WERI-Rb-1 (cell line): ENCODE measurements at regions not wholly inside any gene's neighbourhood (a gene's known extent, or its start where the extent isn't known, plus 50 kb on each side); places are given as distances from the start of the nearest gene placed in this dataset.

Experiments
- DNase-seq: peaks from one replicate; pipeline ENCODE4 v3.0.0-alpha.2; 2020
- H3K27ac ChIP-seq: fragments of 250-450 bp; sonication (Bioruptor Pico); 2 replicates; pipeline ENCODE4 v1.5.1; 2020; ENCODE audit warnings: mild to moderate bottlenecking, moderate library complexity
- H3K27me3 ChIP-seq: fragments of 250-450 bp; sonication (Bioruptor Pico); 2 replicates; pipeline ENCODE4 v1.5.1; 2021; ENCODE audit warnings: mild to moderate bottlenecking, low read depth, moderate library complexity; ENCODE audit not compliant: insufficient read depth, severe bottlenecking
- H3K36me3 ChIP-seq: fragments of 250-450 bp; sonication (Bioruptor Pico); 2 replicates; pipeline ENCODE4 v1.5.1; 2020; ENCODE audit warnings: mild to moderate bottlenecking, moderate library complexity
- H3K4me3 ChIP-seq: 2 replicates; pipeline ENCODE4 v1.5.1; 2011; ENCODE audit warnings: low read depth, mild to moderate bottlenecking, control low read depth, low read length
- H3K9me3 ChIP-seq: fragments of 250-450 bp; sonication (Bioruptor Pico); 2 replicates; pipeline ENCODE4 v1.5.1; 2021; ENCODE audit warnings: mild to moderate bottlenecking, moderate library complexity; ENCODE audit not compliant: severe bottlenecking
- TF ChIP-seq, protein P1 (sequence below): IDR thresholded peaks from 2 replicates; pipeline ENCODE4 v1.5.1; 2011; ENCODE audit warnings: low read depth, mild to moderate bottlenecking, control low read depth, inconsistent platforms, low read length

DNA sequence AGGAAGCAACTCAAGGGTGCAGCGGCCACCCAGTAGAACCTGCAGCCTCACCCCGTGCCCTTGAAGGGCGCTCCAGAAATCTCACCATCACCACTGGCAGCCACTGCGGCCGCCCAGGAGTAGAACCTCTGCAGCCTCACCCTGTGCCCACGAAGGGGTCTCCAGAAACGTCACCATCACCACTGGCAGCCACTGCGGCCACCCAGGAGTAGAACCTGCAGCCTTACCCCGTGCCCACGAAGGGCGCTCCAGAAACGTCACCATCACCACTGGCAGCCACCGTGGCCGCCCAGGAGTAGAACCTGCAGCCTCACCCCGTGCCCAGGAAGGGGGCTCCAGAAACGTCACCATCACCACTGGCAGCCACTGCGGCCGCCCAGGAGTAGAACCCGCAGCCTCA, 336.0 kb downstream of the TEX29 start:
- H3K27ac ChIP-seq: no peak overlapping the region
- no peak for DNase-seq
- H3K27me3 ChIP-seq: peaks cover 94% of the 10 kb centered on the region
- H3K36me3 ChIP-seq: no peaks in the 10 kb centered on the region
- no peak overlapping the region for H3K4me3 ChIP-seq
- H3K9me3 ChIP-seq: peaks cover 5% of the 10 kb centered on the region
- TF ChIP-seq, protein P1, sequence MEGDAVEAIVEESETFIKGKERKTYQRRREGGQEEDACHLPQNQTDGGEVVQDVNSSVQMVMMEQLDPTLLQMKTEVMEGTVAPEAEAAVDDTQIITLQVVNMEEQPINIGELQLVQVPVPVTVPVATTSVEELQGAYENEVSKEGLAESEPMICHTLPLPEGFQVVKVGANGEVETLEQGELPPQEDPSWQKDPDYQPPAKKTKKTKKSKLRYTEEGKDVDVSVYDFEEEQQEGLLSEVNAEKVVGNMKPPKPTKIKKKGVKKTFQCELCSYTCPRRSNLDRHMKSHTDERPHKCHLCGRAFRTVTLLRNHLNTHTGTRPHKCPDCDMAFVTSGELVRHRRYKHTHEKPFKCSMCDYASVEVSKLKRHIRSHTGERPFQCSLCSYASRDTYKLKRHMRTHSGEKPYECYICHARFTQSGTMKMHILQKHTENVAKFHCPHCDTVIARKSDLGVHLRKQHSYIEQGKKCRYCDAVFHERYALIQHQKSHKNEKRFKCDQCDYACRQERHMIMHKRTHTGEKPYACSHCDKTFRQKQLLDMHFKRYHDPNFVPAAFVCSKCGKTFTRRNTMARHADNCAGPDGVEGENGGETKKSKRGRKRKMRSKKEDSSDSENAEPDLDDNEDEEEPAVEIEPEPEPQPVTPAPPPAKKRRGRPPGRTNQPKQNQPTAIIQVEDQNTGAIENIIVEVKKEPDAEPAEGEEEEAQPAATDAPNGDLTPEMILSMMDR: no peak

DNA sequence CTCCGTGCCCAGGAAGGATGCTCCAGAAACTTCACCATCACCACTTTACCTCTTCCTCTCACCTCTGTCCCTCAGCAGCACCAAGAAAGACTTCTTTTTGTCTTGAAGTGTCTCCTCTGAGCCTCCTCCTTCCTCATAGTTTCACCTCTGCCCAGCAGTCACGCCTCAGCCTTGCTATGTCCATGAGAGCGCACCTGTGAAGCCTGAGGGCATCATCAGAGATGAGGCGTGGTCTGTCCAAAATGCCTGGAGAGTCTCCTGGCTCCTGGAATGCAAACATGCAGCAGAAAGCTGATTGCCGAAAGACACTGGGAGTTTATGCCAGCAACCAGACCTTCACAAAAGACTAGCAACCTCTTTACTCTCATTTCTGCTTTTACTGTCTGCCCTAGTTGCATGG, 336.6 kb downstream of the TEX29 start:
- H3K27me3 ChIP-seq: peaks cover 94% of the 10 kb centered on the region

DNA sequence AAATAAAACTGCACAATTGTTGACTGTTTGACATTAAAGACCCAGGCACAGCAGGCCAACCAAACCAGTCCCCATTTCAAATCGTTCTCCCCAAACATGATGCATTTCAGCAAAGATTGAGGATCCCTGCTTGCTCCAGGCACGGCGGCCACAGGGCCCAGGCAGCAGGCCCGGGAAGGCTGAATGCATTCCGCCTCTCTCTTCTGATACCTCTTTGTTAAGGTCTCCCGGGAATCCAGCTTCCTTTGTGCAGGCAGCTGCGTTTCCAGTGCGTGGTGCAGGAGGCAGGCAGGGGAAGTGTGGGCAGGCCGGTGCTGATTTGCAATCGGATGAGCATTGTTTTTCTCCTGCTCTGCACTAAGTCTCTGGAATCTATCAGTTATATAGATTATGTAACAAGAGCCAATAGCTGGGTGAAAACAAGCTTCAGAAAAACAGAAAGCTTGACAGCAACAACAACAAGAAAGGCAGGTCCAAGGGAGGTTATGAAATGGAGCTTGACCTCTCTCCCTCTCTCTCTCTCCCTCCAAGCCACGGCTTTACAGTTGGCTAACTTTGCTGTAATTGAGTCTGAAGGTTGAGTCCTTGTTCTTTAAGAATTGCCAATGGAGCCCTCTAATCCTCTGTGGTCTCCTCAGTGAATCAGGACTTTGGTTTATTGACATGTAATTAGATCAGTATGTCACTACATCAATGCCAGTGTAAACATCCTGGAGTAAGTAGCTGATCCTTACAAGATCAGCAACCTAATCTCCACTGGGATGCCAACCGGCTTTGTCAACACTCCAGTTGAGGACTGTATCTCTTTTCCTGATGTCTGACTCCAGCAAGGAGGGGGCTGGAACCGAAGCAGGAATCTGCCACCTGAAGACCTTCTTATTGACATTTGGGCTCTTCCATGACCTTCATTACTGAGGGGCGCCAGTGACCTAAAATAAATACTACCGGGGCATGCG, 338.0 kb downstream of the TEX29 start:
- TF ChIP-seq, protein P1: no peak
- no peak for DNase-seq
- H3K27ac ChIP-seq: no peak overlapping the region
- H3K36me3 ChIP-seq: no peaks in the 10 kb centered on the region
- H3K4me3 ChIP-seq: no peak overlapping the region
- H3K9me3 ChIP-seq: peaks cover 11% of the 10 kb centered on the region
- H3K27me3 ChIP-seq: peaks cover 94% of the 10 kb centered on the region

More for the DNA sequence above, 336.6 kb downstream of the TEX29 start:
- TF ChIP-seq, protein P1: no peak
- Histone ChIP-seq H3K9me3 (peaks cover 7% of the 10 kb centered on the region), H3K36me3 (no peaks in the 10 kb centered on the region), H3K4me3 (no peak overlapping the region), H3K27ac (no peak overlapping the region)
- no peak for DNase-seq

DNA sequence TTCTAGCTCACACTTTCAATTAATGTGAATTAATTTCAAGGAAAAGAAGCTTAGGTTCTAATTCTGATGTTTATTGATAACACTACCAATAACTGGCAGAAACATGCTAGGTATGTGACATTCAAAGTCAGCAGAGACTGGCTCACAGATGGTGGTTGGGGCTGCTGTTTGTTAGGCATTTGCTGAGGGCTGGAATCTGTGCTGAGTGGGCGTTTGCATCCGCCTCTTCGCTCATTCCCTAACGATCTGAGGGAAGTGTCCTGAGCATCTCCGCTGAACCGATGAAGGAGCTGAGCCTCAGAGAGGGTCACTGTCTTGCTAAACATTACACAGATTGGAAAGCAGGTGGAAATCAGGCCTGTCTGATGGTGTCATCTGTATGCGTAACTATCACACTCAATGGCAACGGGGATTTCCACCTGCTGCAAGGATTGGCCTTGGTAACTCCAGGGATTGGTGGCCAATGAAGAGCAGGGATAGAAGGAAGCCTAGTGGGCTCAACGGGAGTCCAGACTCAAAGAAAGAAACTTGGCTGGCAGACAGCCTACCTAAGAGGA, 338.9 kb downstream of the TEX29 start:
- H3K27me3 ChIP-seq: peaks cover 94% of the 10 kb centered on the region
- H3K36me3 ChIP-seq: no peaks in the 10 kb centered on the region
- TF ChIP-seq, protein P1: no peak
- H3K27ac ChIP-seq: no peak overlapping the region
- no peak for DNase-seq
- H3K9me3 ChIP-seq: peaks cover 10% of the 10 kb centered on the region
- H3K4me3 ChIP-seq: no peak overlapping the region

- peaks cover 10% of the 10 kb centered on the region for H3K9me3 ChIP-seq
- peaks cover 94% of the 10 kb centered on the region for H3K27me3 ChIP-seq
- no peak overlapping the region for H3K27ac ChIP-seq
- TF ChIP-seq, protein P1: no peak
- DNase-seq: no peak
- H3K4me3 ChIP-seq: no peak overlapping the region
- no peaks in the 10 kb centered on the region for H3K36me3 ChIP-seq
These were observed 339.4 kb downstream of the TEX29 start for GRCh38 chr13:111659842-111660241.
